HG03439 (cell line): ENCODE measurements at regions not wholly inside any gene's neighbourhood (a gene's known extent, or its start where the extent isn't known, plus 50 kb on each side); places are given as distances from the start of the nearest gene placed in this dataset.

Experiments
- ATAC-seq: cut with Tn5 transposase; IDR thresholded peaks from one replicate; pipeline ENCODE4 v1.9.1; 2021; ENCODE audit warnings: mild to moderate bottlenecking, moderate library complexity; ENCODE audit not compliant: unreplicated experiment

DNA sequence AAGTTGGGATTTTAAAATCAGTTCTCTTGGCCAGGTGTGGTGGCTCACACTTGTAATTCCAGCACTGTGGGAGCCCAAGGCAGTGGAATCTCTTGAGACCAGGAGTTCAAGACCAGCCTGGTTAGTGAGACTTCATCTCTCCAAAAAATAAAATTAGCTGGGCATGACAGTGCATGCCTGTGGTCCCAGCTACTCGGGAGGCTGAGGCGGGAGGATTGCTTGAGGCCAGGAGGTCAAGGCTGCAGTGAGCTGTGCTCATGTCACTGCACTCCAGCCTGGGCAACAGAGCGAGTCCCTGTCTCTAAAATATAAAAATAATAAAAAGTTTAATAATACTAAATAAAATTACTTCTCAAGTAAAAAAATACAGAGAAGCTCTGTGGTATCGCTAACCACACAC, 77.5 kb downstream of the FOXA2 start:
- no peak for ATAC-seq

DNA sequence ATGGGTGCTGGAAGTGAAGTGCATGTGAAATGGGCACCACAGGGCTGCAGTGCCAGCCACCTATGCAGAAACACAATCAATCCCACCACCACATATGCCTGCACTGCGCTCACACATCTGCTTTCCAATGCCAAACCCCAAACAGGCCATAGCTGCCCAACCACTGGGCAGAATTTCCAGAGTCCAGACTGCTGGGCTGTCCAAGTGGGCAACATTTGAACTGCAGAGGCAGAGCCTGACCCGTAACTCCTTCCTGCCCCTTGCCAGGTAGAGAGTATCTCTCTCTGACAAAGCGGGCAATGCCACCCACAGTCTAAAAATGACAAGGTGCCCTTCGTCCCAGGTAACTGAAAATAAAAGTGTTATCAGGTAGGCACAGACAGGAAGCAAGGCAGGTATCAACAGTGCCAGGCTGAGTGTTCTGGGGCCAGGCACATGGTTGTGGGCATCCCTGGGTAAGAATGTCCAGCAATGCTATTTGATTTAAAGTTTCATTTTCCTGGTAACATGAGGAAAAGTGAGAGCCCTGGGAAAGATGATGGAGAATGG, 79.5 kb downstream of the FOXA2 start:
- ATAC-seq, result no peak

DNA sequence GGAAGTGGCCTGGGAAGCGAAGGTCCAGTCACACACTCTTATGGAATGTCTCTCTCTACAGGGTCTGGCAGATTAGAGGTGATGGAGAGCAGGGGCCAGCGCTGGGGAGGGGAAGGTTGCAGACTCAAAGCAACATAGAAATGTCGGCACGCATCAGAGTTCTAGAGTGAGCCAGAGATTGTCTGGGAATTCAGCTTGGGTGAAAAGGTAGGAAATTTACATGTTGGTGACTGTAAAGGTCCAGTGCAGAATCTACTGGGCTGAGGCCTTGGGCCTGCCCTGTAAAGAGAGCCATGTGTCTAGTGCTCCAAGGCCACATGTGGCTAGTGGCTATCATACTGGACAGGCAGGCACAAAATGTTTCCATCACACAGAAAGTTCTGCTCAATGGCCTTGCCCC, 80.8 kb downstream of the FOXA2 start:
- no peak for ATAC-seq

DNA sequence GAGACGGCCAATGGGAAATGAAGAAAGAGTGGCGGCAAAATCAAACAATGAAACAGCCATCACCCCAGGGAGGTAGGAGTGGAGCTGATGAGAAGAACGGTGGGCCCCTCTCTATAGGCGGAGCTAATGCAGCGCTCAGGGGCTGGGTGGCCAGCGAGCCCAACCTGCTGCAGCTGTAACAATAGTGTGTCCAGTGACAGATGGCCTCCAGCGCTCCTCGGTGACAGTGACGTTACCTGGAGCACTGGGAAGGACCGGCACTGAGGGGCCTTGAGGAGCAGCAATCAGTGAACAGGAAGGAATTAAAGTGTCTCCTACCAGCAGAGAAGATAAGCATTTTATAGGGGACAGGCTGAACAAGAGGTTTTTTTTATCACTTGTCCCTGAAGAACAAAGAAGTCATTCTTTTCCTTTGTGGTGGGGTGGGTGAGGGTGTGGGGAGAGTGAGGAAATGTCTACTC, 81.6 kb downstream of the FOXA2 start:
- no peak for ATAC-seq

DNA sequence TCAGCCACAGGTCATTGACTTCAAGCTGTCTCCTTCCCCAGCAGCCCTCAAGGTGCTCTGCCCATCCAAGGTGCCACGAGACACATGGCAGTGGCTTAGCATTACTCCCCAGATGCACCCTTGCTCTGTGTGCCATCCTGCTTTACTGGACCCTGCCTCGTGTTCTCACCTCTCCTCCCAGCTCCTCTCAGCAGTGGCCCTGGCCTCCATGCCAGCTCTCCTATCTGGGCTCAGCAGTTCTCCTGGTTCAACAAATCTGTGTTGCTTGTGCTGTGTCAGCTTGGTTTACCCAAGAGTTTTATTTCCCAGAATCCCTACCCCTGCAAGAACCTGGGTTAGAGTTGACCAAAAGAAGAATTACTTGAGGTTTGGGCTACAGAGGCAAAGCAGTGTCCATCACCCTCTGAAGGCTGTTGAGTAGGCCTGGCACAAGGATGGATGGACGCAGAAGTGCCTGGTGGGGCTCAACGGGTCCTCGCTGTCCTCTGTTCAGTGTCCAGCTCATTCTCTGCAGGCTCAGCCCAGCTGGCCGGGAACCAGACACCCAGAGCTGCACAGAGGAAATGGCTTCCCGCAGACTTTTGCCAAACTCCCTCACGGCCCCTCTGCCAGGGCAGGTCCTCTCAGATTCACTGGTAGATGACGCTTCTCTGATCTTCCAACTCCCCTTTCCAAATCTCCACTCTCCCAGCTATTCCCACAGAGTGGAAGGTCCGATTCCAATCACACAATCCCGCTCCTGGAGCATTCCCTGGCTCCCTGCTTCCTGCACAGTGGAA, 82.6 kb downstream of the FOXA2 start:
- no peak for ATAC-seq

DNA sequence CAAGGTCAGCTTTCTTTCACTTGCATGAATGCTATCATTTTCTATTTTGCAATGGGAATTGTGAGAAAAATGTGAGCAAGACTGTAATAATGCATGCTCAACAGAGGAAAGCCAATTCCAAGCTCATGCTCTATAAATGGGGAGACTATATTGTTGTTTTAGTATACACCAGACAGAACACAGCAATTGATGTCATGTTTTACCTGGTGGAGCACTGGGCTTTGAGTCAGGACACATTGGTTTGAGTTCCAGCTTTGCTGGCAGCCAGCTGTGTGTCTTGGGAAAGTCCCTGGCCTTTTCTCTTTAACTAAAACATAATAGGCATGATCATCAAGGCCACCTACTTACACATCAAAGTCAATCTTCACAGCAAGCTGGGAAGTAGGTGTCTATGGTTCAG, 83.3 kb downstream of the FOXA2 start:
- no peak for ATAC-seq

DNA sequence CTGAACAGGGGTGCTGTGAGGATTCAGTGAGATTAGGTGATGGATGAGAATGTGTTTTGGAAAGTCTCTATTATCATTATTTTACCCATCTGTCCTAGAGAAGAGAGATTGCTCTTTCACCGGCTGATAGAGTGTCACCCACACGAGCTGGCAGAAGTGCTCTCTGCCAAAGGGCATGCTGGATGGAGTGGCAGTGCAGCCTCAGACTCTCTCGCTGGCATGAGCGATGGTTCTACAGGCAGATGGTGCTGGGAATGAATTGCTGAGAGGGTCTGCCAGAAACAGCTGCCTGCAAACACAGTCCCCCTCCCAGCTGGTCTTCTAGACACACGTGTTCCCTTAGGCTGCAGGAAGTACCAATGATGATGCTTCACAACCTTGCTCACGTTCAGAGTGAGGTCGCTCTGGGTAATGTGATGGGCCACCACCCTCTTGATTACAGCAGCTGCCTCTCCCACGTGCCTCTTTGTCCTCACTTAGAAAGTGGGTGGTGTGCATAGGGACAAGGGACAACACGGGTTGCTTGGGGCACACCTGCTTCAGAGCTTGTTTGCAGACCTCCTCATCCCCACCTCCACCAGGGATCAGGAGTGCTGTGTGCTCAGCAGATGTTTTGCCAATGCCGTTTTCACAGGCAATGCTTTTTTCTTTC, 84.7 kb downstream of the FOXA2 start:
- ATAC-seq, result no peak

DNA sequence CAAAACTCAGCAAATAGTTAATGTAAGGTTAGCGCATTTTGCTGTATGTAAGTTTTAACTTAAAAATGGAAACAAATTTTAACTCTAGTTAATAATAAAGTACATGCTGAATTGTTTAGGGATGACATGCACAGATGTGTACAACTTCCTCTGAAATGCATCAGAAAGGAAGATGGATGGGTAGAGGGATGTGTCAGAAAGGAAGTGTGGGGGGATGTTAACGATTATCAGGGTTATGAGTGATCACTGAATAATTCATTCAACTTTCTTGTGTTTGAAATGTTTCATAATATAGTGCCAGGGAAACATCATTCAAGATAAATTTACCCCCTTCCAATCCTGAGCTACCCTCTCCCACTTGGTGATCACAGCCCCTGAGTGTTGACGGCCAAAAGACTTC, 87.6 kb downstream of the FOXA2 start:
- ATAC-seq, result no peak

DNA sequence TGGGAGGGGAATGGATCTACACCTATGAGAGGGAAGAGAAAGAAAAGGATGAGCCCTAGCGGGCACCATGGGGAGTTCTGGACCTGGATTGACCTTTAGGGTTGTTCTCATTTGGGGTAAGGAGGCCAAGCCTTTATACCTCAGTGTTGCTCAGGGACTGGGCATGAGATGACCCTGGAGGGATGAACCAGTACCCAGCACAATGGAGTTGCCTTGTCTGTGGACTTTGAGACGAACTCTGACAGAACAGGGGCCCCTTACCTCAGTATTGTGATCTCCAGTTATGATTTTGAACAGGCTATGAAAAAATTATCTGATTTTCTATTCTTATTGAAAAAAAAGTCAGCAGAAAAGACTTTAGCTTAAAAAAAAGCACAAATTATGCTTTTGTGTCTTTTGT, 88.6 kb downstream of the FOXA2 start:
- no peak for ATAC-seq

DNA sequence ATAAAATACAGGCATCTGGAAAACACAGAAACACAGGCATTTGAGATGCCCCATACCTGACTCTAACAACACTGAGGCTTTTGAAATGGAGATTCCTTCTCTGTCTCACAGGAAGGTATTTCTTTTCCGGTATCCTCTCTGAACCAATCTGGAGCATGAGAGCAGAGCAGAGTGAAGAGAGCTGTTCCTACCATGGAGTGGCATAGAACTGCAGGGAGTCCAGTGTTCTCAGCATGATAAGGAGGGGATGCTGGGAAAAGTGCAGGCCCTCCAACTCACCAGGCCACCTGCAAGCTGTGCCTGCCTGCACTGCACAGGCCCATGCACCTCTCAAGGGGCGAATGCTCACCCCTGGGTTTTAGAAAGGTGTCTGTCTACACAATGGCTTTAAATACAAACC, 89.2 kb downstream of the FOXA2 start:
- no peak for ATAC-seq

DNA sequence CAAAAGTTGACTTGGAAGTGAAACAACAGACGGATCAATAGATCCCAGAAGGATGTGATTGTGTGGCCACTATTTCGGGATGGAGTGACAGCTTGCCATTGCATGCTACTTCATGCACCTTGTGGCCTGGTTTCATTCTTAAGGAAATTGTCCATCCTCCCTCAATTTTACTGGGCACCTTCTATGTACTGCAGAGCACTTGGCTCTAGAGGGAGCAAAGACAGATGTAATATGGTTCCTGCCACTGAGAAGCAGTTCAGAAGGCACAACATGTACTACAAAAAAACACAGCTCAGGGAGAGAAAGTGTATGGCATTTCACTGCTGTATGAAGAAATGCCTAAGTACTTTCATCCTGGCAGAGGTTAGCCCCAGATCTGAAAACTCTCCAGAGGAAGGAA, 91.9 kb downstream of the FOXA2 start:
- no peak for ATAC-seq

DNA sequence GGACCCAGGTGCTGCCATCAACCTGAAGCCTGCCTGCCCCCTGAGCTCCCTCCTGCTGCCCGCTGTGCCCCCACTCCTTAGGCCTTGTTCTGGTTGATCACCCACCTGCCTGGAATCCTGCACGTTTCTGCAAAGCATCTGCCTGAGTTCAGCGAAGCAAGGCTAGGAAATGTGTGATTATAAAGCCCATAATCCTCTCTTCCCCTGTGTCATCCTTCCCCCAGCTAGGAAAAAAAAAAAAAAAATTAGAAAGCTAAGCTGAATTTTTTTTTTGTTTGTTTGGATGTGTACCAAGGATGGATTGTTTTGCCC, 93.2 kb downstream of the FOXA2 start:
- ATAC-seq, result no peak

DNA sequence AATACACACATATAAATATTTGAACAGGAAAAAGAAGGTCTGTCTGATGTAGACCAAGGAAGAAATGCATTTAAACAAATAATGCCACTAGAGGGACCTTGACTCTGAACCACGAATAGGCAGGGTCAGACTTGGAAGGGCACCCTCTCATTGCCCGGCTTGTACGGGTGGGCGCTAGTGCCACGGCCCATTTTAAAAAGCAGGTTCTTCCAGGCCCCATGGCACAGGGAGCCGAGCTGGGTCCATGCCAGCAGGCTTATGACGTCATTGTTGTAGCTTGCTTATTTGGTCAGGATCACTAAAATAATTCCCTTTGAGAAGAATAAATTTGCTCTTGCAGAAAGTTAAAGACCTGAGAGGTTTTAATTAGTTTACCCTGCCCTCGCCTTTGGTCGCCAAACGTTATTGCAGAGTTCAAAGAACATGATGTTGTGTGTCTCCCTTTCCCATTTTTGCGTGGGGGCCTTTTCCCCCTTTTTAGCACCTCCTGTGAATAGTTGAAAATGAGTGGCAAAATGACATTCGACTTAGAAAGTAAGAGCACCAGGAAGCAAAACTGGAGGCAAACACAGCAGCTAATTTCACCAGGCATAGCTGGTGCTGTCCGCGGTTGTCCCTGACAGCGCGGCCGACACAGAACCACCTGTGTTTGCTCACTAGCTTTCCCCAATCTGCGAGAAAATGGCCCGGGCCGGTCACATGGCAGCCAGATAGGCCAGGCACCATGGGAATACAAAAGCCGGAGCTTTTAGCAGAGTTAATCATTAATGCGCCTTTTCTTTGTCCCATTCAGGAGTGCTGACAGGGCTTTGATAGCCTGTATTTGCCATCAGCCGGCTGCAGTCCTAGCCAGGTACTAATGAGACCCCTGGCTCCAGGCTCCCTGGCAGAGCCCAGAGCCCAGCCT, 93.8 kb downstream of the FOXA2 start:
- ATAC-seq, result no peak

DNA sequence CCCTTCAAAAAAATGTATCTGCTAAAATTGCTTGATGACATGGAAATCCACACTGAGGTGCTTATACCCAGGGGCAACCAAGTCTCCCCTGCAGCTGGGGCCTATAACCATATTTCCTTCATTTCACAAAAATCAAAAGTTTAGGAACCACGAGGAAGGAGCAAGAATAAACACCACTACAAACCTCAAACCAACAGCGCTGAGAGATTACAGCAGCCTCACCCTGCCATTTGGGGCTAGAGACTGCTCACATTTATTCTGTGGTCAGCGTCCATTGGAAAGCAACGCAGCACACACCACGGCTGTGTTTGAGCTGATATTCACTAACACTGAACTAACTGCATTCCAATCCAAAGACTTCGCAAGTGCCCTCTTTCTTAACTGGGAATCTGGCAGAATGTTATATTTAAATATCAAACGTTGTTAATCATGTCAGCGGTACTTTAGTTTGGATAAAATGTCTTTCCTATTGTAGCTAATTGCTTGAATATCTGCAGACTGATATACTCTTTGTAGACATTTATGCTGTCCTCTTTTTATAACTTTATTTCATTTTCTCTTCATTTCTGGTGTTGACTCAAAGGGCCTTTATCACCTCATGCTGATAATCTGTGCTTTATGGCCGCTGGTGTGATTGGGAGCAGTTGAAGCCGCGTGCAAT, 94.6 kb downstream of the FOXA2 start:
- ATAC-seq, result no peak

DNA sequence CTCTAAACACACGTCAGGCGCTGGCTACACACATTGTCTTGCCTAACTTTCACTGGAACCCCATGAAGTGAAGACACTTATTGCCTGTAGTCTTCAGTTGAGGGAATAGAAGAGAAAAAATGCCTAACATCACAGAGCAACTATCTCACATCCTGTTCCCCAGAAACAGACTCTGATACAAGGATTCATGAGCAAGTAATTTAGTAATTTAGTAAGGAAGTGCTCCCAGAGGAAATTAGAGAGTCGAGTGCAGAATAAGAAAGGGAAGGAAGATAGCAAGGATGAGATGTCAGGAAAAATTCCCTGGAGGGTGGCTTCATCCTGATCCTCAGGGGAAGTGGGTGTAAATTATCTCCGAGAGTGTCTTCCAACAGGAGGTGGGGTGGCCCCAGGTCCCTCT, 104.0 kb downstream of the FOXA2 start:
- ATAC-seq, result no peak

DNA sequence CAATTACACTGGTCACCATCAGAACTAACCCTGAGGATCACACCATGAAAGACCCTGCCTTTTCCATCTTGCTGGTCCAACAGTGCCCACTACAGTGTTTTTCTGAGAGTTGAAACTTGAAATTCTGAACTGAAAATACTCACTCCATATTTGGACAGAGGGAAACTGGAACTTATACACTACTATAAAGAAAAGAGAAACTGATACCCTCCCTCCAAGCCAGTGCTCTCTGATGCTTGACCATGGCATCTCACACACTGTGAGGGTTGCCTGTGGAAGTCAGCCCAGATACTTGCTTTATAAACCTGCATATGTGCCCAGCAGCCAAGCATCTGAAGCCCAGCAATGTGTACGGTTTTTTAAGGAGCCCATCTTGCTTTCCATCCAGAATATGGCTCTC, 108.7 kb downstream of the FOXA2 start:
- no peak for ATAC-seq

DNA sequence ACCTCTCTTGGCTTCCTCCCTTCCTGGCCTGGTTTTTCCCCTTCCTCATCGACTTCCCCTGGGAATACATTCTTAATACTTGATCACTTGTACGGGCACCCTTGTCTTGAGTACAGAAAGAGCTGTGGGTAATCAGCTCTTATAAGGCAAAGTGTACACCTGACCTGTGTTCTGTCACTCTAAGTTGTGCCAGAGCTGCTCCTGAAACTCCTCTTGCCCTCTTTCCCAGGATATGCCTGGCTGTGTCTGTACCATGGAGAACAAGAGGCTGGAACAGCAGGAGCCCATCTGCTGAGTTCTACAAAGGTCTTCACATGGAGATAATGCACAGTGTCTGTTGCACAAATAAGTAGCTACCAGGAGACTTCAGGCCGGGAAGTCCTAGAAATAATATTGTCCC, 110.1 kb downstream of the FOXA2 start:
- no peak for ATAC-seq

DNA sequence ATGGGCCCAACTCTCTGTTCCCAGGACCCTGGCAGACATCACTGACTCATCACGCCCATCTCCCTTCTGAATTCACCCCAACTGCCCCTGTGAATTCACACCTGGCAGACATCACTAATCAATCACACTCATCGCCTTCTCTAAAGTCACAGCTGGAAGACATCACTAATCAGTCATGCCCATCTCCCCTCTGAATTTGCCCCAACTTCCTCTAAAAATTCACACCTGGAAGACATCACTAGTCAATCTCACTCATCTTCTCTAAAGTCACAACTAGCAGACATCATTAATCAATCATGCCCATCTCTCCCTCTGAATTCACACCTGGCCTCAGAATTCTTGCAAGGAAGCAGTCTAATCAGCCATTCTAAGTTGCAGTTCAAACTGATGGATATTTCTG, 111.1 kb downstream of the FOXA2 start:
- ATAC-seq, result no peak

DNA sequence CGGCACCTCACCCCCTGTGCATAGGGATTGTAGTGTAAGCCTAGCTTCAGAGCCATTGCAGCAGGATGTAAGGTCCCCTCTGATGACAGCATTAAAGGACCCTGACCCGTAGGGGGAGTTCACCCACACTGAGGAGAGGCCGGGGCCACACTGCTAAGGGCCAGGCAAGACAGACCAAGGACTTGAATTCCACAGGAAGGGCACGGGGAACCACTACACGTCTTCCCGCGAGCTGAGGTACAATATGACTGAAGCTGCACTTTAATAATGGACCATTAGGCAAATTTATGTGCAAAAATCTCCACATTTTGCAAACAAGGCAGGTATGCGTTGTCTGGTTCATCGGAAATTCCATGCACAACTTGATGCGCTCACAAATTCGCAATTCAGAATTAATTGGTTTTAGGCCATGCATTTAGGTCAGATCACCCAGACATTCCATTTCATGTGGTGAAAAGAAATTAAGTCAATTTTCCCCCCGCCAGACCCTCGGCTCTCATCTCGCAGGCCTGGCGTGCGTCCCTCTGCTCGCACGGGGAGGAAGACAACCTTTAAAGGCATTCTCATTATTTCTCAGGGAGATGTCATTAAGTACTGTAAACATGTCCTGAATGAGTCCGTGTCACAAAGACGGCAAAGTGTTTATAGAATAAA, 111.8 kb downstream of the FOXA2 start:
- ATAC-seq, result no peak

DNA sequence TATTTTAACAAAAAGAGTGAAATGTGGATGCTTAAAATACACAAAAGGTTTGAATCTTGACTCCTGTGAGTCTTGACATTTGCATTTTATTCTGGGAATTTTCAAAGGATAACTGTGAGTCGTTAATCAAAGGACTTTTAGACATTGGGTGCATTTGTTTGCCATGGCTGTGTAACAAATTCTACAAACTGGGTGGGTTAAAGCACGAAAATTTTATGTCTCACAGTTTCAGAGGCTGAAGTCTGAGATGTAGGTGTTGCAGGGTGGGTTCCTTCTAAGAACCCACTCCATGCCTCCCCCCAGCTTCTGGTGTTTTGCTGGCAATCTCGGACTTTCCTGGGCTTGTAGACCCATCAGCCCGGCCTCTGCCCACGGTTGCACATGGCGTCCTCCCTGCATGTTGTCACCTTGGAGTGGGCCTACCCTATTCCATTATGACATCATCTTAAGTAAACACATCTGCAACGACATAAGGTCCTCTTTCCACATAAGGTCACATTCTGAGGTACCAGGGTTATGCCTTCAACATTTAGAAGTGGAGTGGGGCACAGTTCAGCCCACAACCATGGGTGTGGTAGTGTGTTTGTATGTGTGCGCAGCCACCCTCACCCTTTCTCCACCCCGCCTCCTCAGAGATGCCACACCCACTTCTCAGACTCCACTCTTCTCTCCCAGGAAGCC, 113.1 kb downstream of the FOXA2 start:
- no peak for ATAC-seq
